Suprapubic skin (tissue), 4 donors: ENCODE measurements at regions not wholly inside any gene's neighbourhood (a gene's known extent, or its start where the extent isn't known, plus 50 kb on each side); places are given as distances from the start of the nearest gene placed in this dataset.

Experiments
- DNase-seq, 2 donors: peaks; one replicate each; pipeline ENCODE4 v3.0.0-alpha.2; 2019; ENCODE audit warnings: low spot score in 2 of 2
- H3K27ac ChIP-seq: fragments of 200-600 bp; sonication (generic); one replicate; pipeline ENCODE4 v1.5.1; 2019
- H3K27me3 ChIP-seq: fragments of 200-600 bp; sonication (generic); one replicate; pipeline ENCODE4 v1.5.1; 2019
- H3K36me3 ChIP-seq: fragments of 200-600 bp; sonication (generic); one replicate; pipeline ENCODE4 v1.5.1; 2019
- H3K4me1 ChIP-seq: fragments of 200-600 bp; sonication (generic); one replicate; pipeline ENCODE4 v1.5.1; 2019
- H3K4me3 ChIP-seq: fragments of 200-600 bp; sonication (generic); one replicate; pipeline ENCODE4 v1.5.1; 2019; ENCODE audit warnings: mild to moderate bottlenecking
- H3K9me3 ChIP-seq: fragments of 200-600 bp; sonication (generic); one replicate; pipeline ENCODE4 v1.5.1; 2019
- CTCF ChIP-seq, 2 donors: fragments of 200-600 bp in 1 of 2; fragments of 450-650 bp in 1 of 2; sonication (generic) in 1 of 2; IDR thresholded peaks; one replicate each; pipeline ENCODE4 v1.5.1; 2016 to 2019; ENCODE audit warnings: antibody characterized with exemption in 2 of 2, mild to moderate bottlenecking in 1 of 2, moderate library complexity in 1 of 2
- EP300 ChIP-seq: sonication (generic); formaldehyde crosslinking; IDR thresholded peaks from one replicate; pipeline ENCODE4 v1.6.1; 2017; ENCODE audit warnings: antibody characterized with exemption
- POLR2A ChIP-seq, 2 donors: fragments of 450-650 bp; IDR thresholded peaks; one replicate each; pipeline ENCODE4 v1.6.1; 2017; ENCODE audit warnings: antibody characterized with exemption in 2 of 2, mild to moderate bottlenecking in 2 of 2, moderate library complexity in 2 of 2
- POLR2AphosphoS5 ChIP-seq, 3 donors: sonication (generic); formaldehyde crosslinking; IDR thresholded peaks; one replicate each; pipeline ENCODE4 v1.6.1; 2017; ENCODE audit warnings: antibody characterized with exemption in 3 of 3
- WGBS: methylation state at CpG from one replicate; pipeline ENCODE4 v1.1.5; 2018; 5-methylcytosine and 5-hydroxymethylcytosine counted together

DNA sequence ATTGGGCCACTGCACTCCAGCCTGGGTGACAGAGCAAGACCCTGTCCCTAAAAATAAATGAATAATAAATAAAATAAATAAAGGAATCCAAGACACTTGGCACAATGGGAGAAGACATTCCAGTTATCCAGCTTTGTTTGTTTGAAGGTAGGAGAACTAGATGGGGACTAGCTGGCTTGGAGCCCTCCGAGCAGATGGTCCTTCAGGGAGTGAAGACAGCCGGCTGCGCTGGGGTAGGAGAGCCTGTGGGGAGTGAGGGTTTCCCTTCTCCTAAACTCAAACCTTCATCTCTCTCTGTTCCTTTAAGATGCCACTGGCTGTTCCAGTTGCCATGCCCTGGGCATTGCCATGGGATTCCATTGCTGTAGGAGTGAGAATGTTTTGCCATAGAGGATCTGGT lies 120.6 kb downstream of the NAV1 start:
- no peak overlapping the region for H3K27ac ChIP-seq
- H3K4me1 ChIP-seq: peaks cover 15% of the 10 kb centered on the region
- no peaks in the 10 kb centered on the region for H3K9me3 ChIP-seq
- no peak for DNase-seq
- no peaks in the 10 kb centered on the region for H3K27me3 ChIP-seq
- 92% methylated on average over 3 of the region's 3 CpGs for WGBS
- TF ChIP-seq POLR2A (IDR thresholded peaks at IDR 0.05): no peak
- no peak for TF ChIP-seq EP300
- TF ChIP-seq POLR2AphosphoS5 (IDR thresholded peaks at IDR 0.05): no peak
- TF ChIP-seq CTCF (IDR thresholded peaks at IDR 0.05): no peak
- H3K4me3 ChIP-seq: no peak overlapping the region
- H3K36me3 ChIP-seq: no peaks in the 10 kb centered on the region

GRCh38 chr1:201660931-201661822 lies 122.2 kb downstream of the NAV1 start:
- Histone ChIP-seq H3K4me1 (peaks cover 7% of the 10 kb centered on the region), H3K27ac (no peak overlapping the region), H3K9me3 (no peaks in the 10 kb centered on the region), H3K27me3 (no peaks in the 10 kb centered on the region), H3K4me3 (no peak overlapping the region), H3K36me3 (no peaks in the 10 kb centered on the region)
- DNase-seq: no peak
- 89% methylated on average over 7 of the region's 7 CpGs for WGBS
- TF ChIP-seq CTCF (IDR thresholded peaks at IDR 0.05): no peak
- TF ChIP-seq POLR2A (IDR thresholded peaks at IDR 0.05): no peak
- TF ChIP-seq POLR2AphosphoS5 (IDR thresholded peaks at IDR 0.05): no peak
- no peak for TF ChIP-seq EP300

GRCh38 chr1:201661823-201662359 lies 123.0 kb downstream of the NAV1 start:
- 82% methylated on average over 7 of the region's 8 CpGs for WGBS
- no peak overlapping the region for H3K4me3 ChIP-seq
- DNase-seq: no peak
- no peaks in the 10 kb centered on the region for H3K36me3 ChIP-seq
- H3K4me1 ChIP-seq: peaks cover under 1% of the 10 kb centered on the region
- TF ChIP-seq CTCF (IDR thresholded peaks at IDR 0.05): no peak
- no peak for TF ChIP-seq EP300
- TF ChIP-seq POLR2A (IDR thresholded peaks at IDR 0.05): no peak
- TF ChIP-seq POLR2AphosphoS5 (IDR thresholded peaks at IDR 0.05): no peak
- H3K27ac ChIP-seq: no peak overlapping the region
- no peaks in the 10 kb centered on the region for H3K27me3 ChIP-seq
- no peaks in the 10 kb centered on the region for H3K9me3 ChIP-seq

- Histone ChIP-seq H3K27ac (no peak overlapping the region), H3K36me3 (no peaks in the 10 kb centered on the region), H3K27me3 (no peaks in the 10 kb centered on the region), H3K9me3 (no peaks in the 10 kb centered on the region), H3K4me3 (no peak overlapping the region), H3K4me1 (no peaks in the 10 kb centered on the region)
- DNase-seq: no peak
- TF ChIP-seq EP300: no peak
- 85% methylated on average over 2 of the region's 2 CpGs for WGBS
Measured at GRCh38 chr1:201662646-201663045, 123.7 kb downstream of the NAV1 start.

- H3K4me3 ChIP-seq: no peak overlapping the region
- no peaks in the 10 kb centered on the region for H3K9me3 ChIP-seq
- TF ChIP-seq EP300 (no peak), CTCF (IDR thresholded peaks at IDR 0.05) (no peak), POLR2AphosphoS5 (IDR thresholded peaks at IDR 0.05) (no peak), POLR2A (IDR thresholded peaks at IDR 0.05) (no peak)
- no peaks in the 10 kb centered on the region for H3K4me1 ChIP-seq
- no peak for DNase-seq
- 90% methylated on average over 5 of the region's 5 CpGs for WGBS
- no peaks in the 10 kb centered on the region for H3K27me3 ChIP-seq
- no peak overlapping the region for H3K27ac ChIP-seq
- no peaks in the 10 kb centered on the region for H3K36me3 ChIP-seq
Measured at GRCh38 chr1:201663491-201664113, 124.7 kb downstream of the NAV1 start.
